ENCODE measurements at regions not wholly inside any gene's neighbourhood (a gene's known extent, or its start where the extent isn't known, plus 50 kb on each side); places are given as distances from the start of the nearest gene placed in this dataset.

DNA sequence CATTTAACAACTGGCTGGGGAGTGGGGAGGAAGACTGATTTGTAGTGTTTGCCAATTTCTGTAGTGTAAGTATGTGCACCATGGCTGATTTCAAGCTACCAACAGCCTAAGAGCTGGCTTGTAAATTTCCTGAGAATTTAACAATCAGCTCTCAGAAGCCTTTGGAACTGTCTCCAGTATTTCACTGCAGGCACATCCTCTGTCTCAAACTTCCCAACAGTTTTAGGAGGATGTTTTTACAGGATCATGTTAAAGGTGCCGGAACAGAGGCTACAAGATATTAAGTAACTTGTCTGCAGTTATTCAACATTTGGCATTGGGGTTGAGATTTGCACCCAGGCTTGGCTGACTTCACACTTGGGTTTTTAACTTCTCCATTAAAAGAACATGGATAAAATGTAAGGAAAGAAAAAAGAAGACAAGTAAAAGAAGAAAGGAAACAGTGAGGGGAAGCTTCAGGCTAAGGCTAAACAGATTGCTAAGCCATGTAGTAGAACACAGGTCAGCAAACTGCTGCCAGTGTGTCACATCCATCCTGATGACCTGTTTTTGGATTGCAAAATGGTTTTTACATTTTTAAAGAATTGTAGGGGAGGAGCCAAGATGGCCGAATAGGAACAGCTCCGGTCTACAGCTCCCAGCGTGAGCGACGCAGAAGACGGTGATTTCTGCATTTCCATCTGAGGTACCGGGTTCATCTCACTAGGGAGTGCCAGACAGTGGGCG lies 204.8 kb upstream of the SESN3 start:
- intact Hi-C loops (cut with DNase I), result no loop called here
- Histone ChIP-seq H3K27me3 (peaks cover 2% of the 10 kb centered on the region), H3K27ac (no peak overlapping the region), H3K36me3 (no peaks in the 10 kb centered on the region), H3K9me3 (no peaks in the 10 kb centered on the region), H3K4me3 (no peak overlapping the region), H3K4me1 (ENCODE audit: insufficient read depth) (no peaks in the 10 kb centered on the region)
- DNase-seq, result no peak
- TF ChIP-seq POLR2A (IDR thresholded peaks at IDR 0.05) (no peak), EP300 (IDR thresholded peaks at IDR 0.05) (no peak)
- TF ChIP-seq, protein P1, sequence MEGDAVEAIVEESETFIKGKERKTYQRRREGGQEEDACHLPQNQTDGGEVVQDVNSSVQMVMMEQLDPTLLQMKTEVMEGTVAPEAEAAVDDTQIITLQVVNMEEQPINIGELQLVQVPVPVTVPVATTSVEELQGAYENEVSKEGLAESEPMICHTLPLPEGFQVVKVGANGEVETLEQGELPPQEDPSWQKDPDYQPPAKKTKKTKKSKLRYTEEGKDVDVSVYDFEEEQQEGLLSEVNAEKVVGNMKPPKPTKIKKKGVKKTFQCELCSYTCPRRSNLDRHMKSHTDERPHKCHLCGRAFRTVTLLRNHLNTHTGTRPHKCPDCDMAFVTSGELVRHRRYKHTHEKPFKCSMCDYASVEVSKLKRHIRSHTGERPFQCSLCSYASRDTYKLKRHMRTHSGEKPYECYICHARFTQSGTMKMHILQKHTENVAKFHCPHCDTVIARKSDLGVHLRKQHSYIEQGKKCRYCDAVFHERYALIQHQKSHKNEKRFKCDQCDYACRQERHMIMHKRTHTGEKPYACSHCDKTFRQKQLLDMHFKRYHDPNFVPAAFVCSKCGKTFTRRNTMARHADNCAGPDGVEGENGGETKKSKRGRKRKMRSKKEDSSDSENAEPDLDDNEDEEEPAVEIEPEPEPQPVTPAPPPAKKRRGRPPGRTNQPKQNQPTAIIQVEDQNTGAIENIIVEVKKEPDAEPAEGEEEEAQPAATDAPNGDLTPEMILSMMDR (IDR thresholded peaks at IDR 0.05), result no peak
- 76 to 86% (median 81%) methylated on average over 7 to 8 of the region's 9 CpGs for WGBS, 3 donors

DNA sequence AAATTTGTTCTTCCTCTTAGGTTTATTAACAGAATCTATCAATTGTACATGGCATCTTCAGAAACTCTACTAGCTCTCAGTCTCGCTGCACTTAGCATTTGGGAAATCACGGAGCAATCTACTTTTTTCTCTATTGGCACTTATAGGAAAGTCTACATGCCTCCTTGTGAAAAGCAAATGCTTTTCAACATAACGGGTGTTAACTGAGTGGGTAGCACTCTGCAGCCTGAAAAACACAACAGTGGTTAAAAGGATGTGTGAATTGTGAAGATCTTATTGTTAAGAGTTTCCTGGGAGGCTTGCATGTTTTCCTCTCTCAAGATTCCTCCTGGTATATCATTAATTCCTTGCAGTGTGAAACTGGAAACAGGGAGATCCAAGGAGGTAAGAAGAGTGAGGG lies 204.2 kb upstream of the SESN3 start:
- Histone ChIP-seq H3K4me1 (ENCODE audit: insufficient read depth) (no peaks in the 10 kb centered on the region), H3K4me3 (no peak overlapping the region), H3K9me3 (no peaks in the 10 kb centered on the region), H3K27ac (no peak overlapping the region), H3K36me3 (no peaks in the 10 kb centered on the region), H3K27me3 (peaks cover 2% of the 10 kb centered on the region)
- no peak for DNase-seq
- WGBS, 3 donors, result 77 to 82% (median 77%) methylated on average over 3 of the region's 3 CpGs
- TF ChIP-seq POLR2A (IDR thresholded peaks at IDR 0.05), result no peak
- TF ChIP-seq, protein P1 (IDR thresholded peaks at IDR 0.05), result no peak
- TF ChIP-seq EP300 (IDR thresholded peaks at IDR 0.05), result no peak
- intact Hi-C loops (cut with DNase I), result no loop called here

DNA sequence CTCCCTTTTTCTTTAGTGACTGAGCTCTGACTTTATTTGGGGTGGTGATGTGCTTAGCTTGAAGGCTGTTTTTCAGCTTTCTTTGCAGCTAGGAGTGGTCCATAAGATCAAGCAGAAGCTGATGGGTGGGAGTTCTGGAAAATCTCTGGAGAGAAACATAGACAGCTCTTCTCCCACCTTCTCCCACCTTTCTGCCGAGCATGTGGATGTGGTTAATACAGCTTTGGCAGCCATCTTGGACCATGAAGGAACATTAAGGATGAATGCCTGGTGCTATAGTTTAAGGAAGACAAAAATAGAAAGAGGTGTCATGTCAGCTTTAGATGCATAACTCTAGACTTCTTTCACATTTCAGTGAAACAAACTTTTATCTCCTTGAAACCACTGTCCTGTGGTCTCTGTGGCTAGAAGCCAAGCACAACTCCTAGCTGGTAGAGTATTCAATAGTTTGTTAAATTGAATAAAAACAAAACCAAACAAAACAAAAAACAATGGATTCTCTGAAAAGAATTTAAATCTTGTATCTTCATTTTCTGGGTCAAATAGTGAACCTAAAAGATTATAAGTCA lies 203.6 kb upstream of the SESN3 start:
- peaks cover 2% of the 10 kb centered on the region for H3K27me3 ChIP-seq
- no peak for TF ChIP-seq EP300 (IDR thresholded peaks at IDR 0.05)
- intact Hi-C loops (cut with DNase I), result no loop called here
- H3K4me1 ChIP-seq (ENCODE audit: insufficient read depth), result no peaks in the 10 kb centered on the region
- H3K27ac ChIP-seq, result no peak overlapping the region
- H3K9me3 ChIP-seq, result no peaks in the 10 kb centered on the region
- DNase-seq, result no peak
- WGBS, 3 donors, result 74 to 90% (median 74%) methylated on average over 1 of the region's 1 CpG
- H3K36me3 ChIP-seq, result no peaks in the 10 kb centered on the region
- H3K4me3 ChIP-seq, result no peak overlapping the region

DNA sequence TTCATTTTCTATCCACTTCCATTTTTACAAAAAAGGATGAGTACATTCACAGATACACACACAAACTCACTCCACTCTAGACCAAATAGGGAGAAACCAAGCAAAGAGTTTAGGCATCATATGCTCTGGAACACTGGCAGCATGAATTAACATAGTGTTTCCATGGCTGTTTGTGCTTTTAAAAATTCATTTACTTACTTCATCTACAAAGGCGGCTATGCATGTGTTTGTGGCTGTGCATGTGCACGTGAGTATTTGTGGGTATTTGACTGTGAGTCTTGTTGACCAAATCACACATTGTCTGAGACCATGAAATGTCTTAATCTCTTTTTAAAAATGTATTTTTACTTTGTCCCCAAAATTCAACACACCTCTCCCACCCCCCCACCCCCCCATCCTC lies 203.0 kb upstream of the SESN3 start:
- 94 to 99% (median 97%) methylated on average over 2 of the region's 2 CpGs for WGBS, 3 donors
- DNase-seq, result no peak
- H3K27ac ChIP-seq, result no peak overlapping the region
- intact Hi-C loops (cut with DNase I), result no loop called here
- no peak overlapping the region for H3K4me3 ChIP-seq
- H3K27me3 ChIP-seq, result peaks cover 2% of the 10 kb centered on the region
- TF ChIP-seq POLR2A (IDR thresholded peaks at IDR 0.05) (no peak), EP300 (IDR thresholded peaks at IDR 0.05) (no peak)
- TF ChIP-seq, protein P1 (IDR thresholded peaks at IDR 0.05), result no peak
- H3K36me3 ChIP-seq, result no peaks in the 10 kb centered on the region
- no peaks in the 10 kb centered on the region for H3K9me3 ChIP-seq
- no peaks in the 10 kb centered on the region for H3K4me1 ChIP-seq (ENCODE audit: insufficient read depth)

All from ovary (tissue), 7 donors.